Gastroesophageal sphincter (tissue), 4 donors: ENCODE measurements at regions not wholly inside any gene's neighbourhood (a gene's known extent, or its start where the extent isn't known, plus 50 kb on each side); places are given as distances from the start of the nearest gene placed in this dataset.

Experiments
- ATAC-seq: fragments of 150-250 bp; one replicate; pipeline ENCODE4 v1.9.1; 2016; ENCODE audit warnings: mild to moderate bottlenecking, moderate library complexity
- H3K27ac ChIP-seq, 4 donors: fragments of 200-600 bp; sonication (generic) in 3 of 4; 1 replicate in 3 of 4; 2 replicates in 1 of 4; pipeline ENCODE4 v1.5.1; 2016 to 2019
- H3K27me3 ChIP-seq: fragments of 200-600 bp; sonication (generic); one replicate; pipeline ENCODE4 v1.5.1; 2019
- H3K36me3 ChIP-seq, 2 donors: fragments of 200-600 bp; sonication (generic); one replicate each; pipeline ENCODE4 v1.5.1; 2019; ENCODE audit warnings: control low read depth in 1 of 2
- H3K4me1 ChIP-seq, 3 donors: fragments of 200-600 bp; sonication (generic); 1 replicate in 2 of 3; 2 replicates in 1 of 3; pipeline ENCODE4 v1.5.1; 2016 to 2019; ENCODE audit warnings: control low read depth in 2 of 3
- H3K4me3 ChIP-seq, 2 donors: fragments of 200-600 bp; sonication (generic); one replicate each; pipeline ENCODE4 v1.5.1; 2019; ENCODE audit warnings: mild to moderate bottlenecking in 1 of 2, moderate library complexity in 1 of 2
- H3K9me3 ChIP-seq, 3 donors: fragments of 200-600 bp; sonication (generic); one replicate each; pipeline ENCODE4 v1.5.1; 2017 to 2019; ENCODE audit warnings: control low read depth in 2 of 3
- CTCF ChIP-seq, 4 experiments: fragments of 200-600 bp in 2 of 4; fragments of 450-650 bp in 2 of 4; sonication (generic) in 1 of 4; IDR thresholded peaks; one replicate each; pipeline ENCODE4 v1.5.1; 2017 to 2019; ENCODE audit warnings: antibody characterized with exemption in 4 of 4, mild to moderate bottlenecking in 2 of 4, moderate library complexity in 2 of 4
- EP300 ChIP-seq: sonication (generic); formaldehyde crosslinking; IDR thresholded peaks from one replicate; pipeline ENCODE4 v1.6.1; 2017; ENCODE audit warnings: antibody characterized with exemption, mild to moderate bottlenecking
- POLR2A ChIP-seq, 2 donors: fragments of 450-650 bp; IDR thresholded peaks; one replicate each; pipeline ENCODE4 v1.6.1; 2017; ENCODE audit warnings: antibody characterized with exemption in 2 of 2, mild to moderate bottlenecking in 2 of 2, moderate library complexity in 1 of 2
- POLR2AphosphoS5 ChIP-seq: sonication (generic); formaldehyde crosslinking; IDR thresholded peaks from one replicate; pipeline ENCODE4 v1.6.1; 2017; ENCODE audit warnings: antibody characterized with exemption
- WGBS, 2 donors: methylation state at CpG; one replicate each; pipeline ENCODE4 v1.1.5; 2018; ENCODE audit warnings: low coverage in 1 of 2; 5-methylcytosine and 5-hydroxymethylcytosine counted together

- Histone ChIP-seq H3K4me3 (no peak overlapping the region), H3K27me3 (no peaks in the 10 kb centered on the region), H3K36me3 (no peaks in the 10 kb centered on the region), H3K9me3 (no peaks in the 10 kb centered on the region), H3K27ac (no peak overlapping the region), H3K4me1 (no peaks in the 10 kb centered on the region)
- 100% methylated on average over 2 of the region's 2 CpGs; no CpG with 5 or more reads in 1 of the 2 donors for WGBS, 2 donors
- ATAC-seq: no peak
- TF ChIP-seq EP300 (no peak), POLR2AphosphoS5 (no peak), POLR2A (IDR thresholded peaks at IDR 0.05) (no peak), CTCF (IDR thresholded peaks at IDR 0.05) (no peak)
Measured at GRCh38 chr12:107271523-107271922, 178.2 kb upstream of the CRY1 start.

GRCh38 chr12:107275530-107275929, 182.2 kb upstream of the CRY1 start:
- TF ChIP-seq POLR2A (IDR thresholded peaks at IDR 0.05) (no peak), CTCF (IDR thresholded peaks at IDR 0.05) (no peak), POLR2AphosphoS5 (no peak), EP300 (no peak)
- Histone ChIP-seq H3K4me3 (no peak overlapping the region), H3K4me1 (no peaks in the 10 kb centered on the region), H3K9me3 (peaks cover 0 to 10% (median 0%) of the 10 kb centered on the region in 3 donors), H3K27me3 (no peaks in the 10 kb centered on the region), H3K36me3 (no peaks in the 10 kb centered on the region), H3K27ac (no peak overlapping the region)
- 100% methylated on average over 1 of the region's 1 CpG; no CpG with 5 or more reads in 1 of the 2 donors for WGBS, 2 donors
- ATAC-seq: no peak

- Histone ChIP-seq H3K27ac (no peak overlapping the region), H3K9me3 (peaks cover 0 to 10% (median 0%) of the 10 kb centered on the region in 3 donors), H3K36me3 (no peaks in the 10 kb centered on the region), H3K4me1 (no peaks in the 10 kb centered on the region), H3K27me3 (no peaks in the 10 kb centered on the region), H3K4me3 (no peak overlapping the region)
- ATAC-seq: no peak
- TF ChIP-seq CTCF (IDR thresholded peaks at IDR 0.05) (no peak), EP300 (no peak), POLR2AphosphoS5 (no peak), POLR2A (IDR thresholded peaks at IDR 0.05) (no peak)
- 29 to 40% methylated on average over 1 of the region's 1 CpG for WGBS, 2 donors
Measured at GRCh38 chr12:107277855-107278254, 184.5 kb upstream of the CRY1 start.

- H3K9me3 ChIP-seq: peaks cover 0 to 29% (median 0%) of the 10 kb centered on the region in 3 donors
- H3K27ac ChIP-seq: no peak overlapping the region
- no peaks in the 10 kb centered on the region for H3K4me1 ChIP-seq
- peaks cover 6% of the 10 kb centered on the region for H3K27me3 ChIP-seq
- 100% methylated on average over 1 of the region's 1 CpG; no CpG with 5 or more reads in 1 of the 2 donors for WGBS, 2 donors
- no peak for TF ChIP-seq EP300
- TF ChIP-seq POLR2A (IDR thresholded peaks at IDR 0.05): no peak
- no peak for TF ChIP-seq CTCF (IDR thresholded peaks at IDR 0.05)
- no peak for TF ChIP-seq POLR2AphosphoS5
- no peak for ATAC-seq
- no peak overlapping the region for H3K4me3 ChIP-seq
- no peaks in the 10 kb centered on the region for H3K36me3 ChIP-seq
Measured at GRCh38 chr12:107282628-107283027, 189.3 kb upstream of the CRY1 start.

- 50 to 66% methylated on average over 2 to 3 of the region's 4 CpGs for WGBS, 2 donors
- no peak for ATAC-seq
- Histone ChIP-seq H3K27me3 (peaks cover 13% of the 10 kb centered on the region), H3K9me3 (peaks cover 0 to 29% (median 0%) of the 10 kb centered on the region in 3 donors), H3K4me1 (no peaks in the 10 kb centered on the region), H3K27ac (no peak overlapping the region), H3K36me3 (no peaks in the 10 kb centered on the region), H3K4me3 (no peak overlapping the region)
- TF ChIP-seq POLR2AphosphoS5: no peak
- TF ChIP-seq CTCF (IDR thresholded peaks at IDR 0.05): no peak
- TF ChIP-seq EP300: no peak
Measured at GRCh38 chr12:107283652-107284051, 190.3 kb upstream of the CRY1 start.
